ENCODE measurements at regions not wholly inside any gene's neighbourhood (a gene's known extent, or its start where the extent isn't known, plus 50 kb on each side); places are given as distances from the start of the nearest gene placed in this dataset.

GRCh38 chr10:27599546-27599945, 95.4 kb downstream of the RAB18 start:
- no peak for ATAC-seq (ENCODE audit: low FRiP score)
- intact Hi-C loops (cut with DNase I), result no loop called here
- H3K27ac ChIP-seq (ENCODE audit: low read depth in 1 of 2, low read length in 2 of 2), result no peak overlapping the region
- DNase-seq, result no peak
- 87 to 93% methylated on average over 2 of the region's 2 CpGs for WGBS, 2 donors
- no peaks in the 10 kb centered on the region for H3K4me1 ChIP-seq (ENCODE audit: control insufficient read depth in 1 of 2, insufficient read depth in 2 of 2, low read length in 2 of 2)
- no peaks in the 10 kb centered on the region for H3K27me3 ChIP-seq (ENCODE audit: control insufficient read depth in 1 of 2, insufficient read depth in 2 of 2, low read length in 1 of 2)
- peaks cover 1% of the 10 kb centered on the region for H3K9me3 ChIP-seq (ENCODE audit: control insufficient read depth, low read length)
- no peaks in the 10 kb centered on the region for H3K36me3 ChIP-seq (ENCODE audit: control insufficient read depth in 1 of 2, insufficient read depth in 2 of 2, low read length in 1 of 2)
- H3K4me3 ChIP-seq (ENCODE audit: low read length in 2 of 2), result no peak overlapping the region

- H3K4me1 ChIP-seq (ENCODE audit: control insufficient read depth in 1 of 2, insufficient read depth in 2 of 2, low read length in 2 of 2), result no peaks in the 10 kb centered on the region
- H3K9me3 ChIP-seq (ENCODE audit: control insufficient read depth, low read length), result no peaks in the 10 kb centered on the region
- WGBS, 2 donors, result 90 to 97% methylated on average over 2 of the region's 2 CpGs
- H3K27me3 ChIP-seq (ENCODE audit: control insufficient read depth in 1 of 2, insufficient read depth in 2 of 2, low read length in 1 of 2), result no peaks in the 10 kb centered on the region
- no peak overlapping the region for H3K27ac ChIP-seq (ENCODE audit: low read depth in 1 of 2, low read length in 2 of 2)
- no peak overlapping the region for H3K4me3 ChIP-seq (ENCODE audit: low read length in 2 of 2)
- intact Hi-C loops (cut with DNase I), result no loop called here
- DNase-seq (no peak), ATAC-seq (ENCODE audit: low FRiP score) (no peak)
- no peaks in the 10 kb centered on the region for H3K36me3 ChIP-seq (ENCODE audit: control insufficient read depth in 1 of 2, insufficient read depth in 2 of 2, low read length in 1 of 2)
These were observed 96.8 kb downstream of the RAB18 start for GRCh38 chr10:27600930-27601329.

GRCh38 chr10:27601503-27601902, 97.4 kb downstream of the RAB18 start:
- no peaks in the 10 kb centered on the region for H3K27me3 ChIP-seq (ENCODE audit: control insufficient read depth in 1 of 2, insufficient read depth in 2 of 2, low read length in 1 of 2)
- intact Hi-C loops (cut with DNase I), result no loop called here
- DNase-seq (no peak), ATAC-seq (ENCODE audit: low FRiP score) (peak; percentile 15)
- WGBS, 2 donors, result 55 to 65% methylated on average over 5 of the region's 5 CpGs
- H3K36me3 ChIP-seq (ENCODE audit: control insufficient read depth in 1 of 2, insufficient read depth in 2 of 2, low read length in 1 of 2), result no peaks in the 10 kb centered on the region
- no peaks in the 10 kb centered on the region for H3K4me1 ChIP-seq (ENCODE audit: control insufficient read depth in 1 of 2, insufficient read depth in 2 of 2, low read length in 2 of 2)
- no peak overlapping the region for H3K4me3 ChIP-seq (ENCODE audit: low read length in 2 of 2)
- H3K27ac ChIP-seq (ENCODE audit: low read depth in 1 of 2, low read length in 2 of 2), result no peak overlapping the region
- H3K9me3 ChIP-seq (ENCODE audit: control insufficient read depth, low read length), result no peaks in the 10 kb centered on the region

GRCh38 chr10:27601946-27602538, 97.9 kb downstream of the RAB18 start:
- peak; percentile 33 for ATAC-seq (ENCODE audit: low FRiP score)

GRCh38 chr10:27603104-27603503, 99.0 kb downstream of the RAB18 start:
- DNase-seq, result no peak
- Histone ChIP-seq H3K4me3 (ENCODE audit: low read length in 2 of 2) (no peak overlapping the region), H3K36me3 (ENCODE audit: control insufficient read depth in 1 of 2, insufficient read depth in 2 of 2, low read length in 1 of 2) (no peaks in the 10 kb centered on the region), H3K27me3 (ENCODE audit: control insufficient read depth in 1 of 2, insufficient read depth in 2 of 2, low read length in 1 of 2) (no peaks in the 10 kb centered on the region), H3K27ac (ENCODE audit: low read depth in 1 of 2, low read length in 2 of 2) (no peak overlapping the region), H3K4me1 (ENCODE audit: control insufficient read depth in 1 of 2, insufficient read depth in 2 of 2, low read length in 2 of 2) (no peaks in the 10 kb centered on the region), H3K9me3 (ENCODE audit: control insufficient read depth, low read length) (no peaks in the 10 kb centered on the region)
- ATAC-seq (ENCODE audit: low FRiP score), result no peak
- intact Hi-C loops (cut with DNase I), result no loop called here
- 94 to 98% methylated on average over 1 of the region's 1 CpG for WGBS, 2 donors

More at GRCh38 chr10:27601946-27602538, 97.9 kb downstream of the RAB18 start:
- Histone ChIP-seq H3K27ac (ENCODE audit: low read depth in 1 of 2, low read length in 2 of 2) (no peak overlapping the region), H3K9me3 (ENCODE audit: control insufficient read depth, low read length) (no peaks in the 10 kb centered on the region), H3K36me3 (ENCODE audit: control insufficient read depth in 1 of 2, insufficient read depth in 2 of 2, low read length in 1 of 2) (no peaks in the 10 kb centered on the region), H3K27me3 (ENCODE audit: control insufficient read depth in 1 of 2, insufficient read depth in 2 of 2, low read length in 1 of 2) (no peaks in the 10 kb centered on the region), H3K4me3 (ENCODE audit: low read length in 2 of 2) (no peak overlapping the region), H3K4me1 (ENCODE audit: control insufficient read depth in 1 of 2, insufficient read depth in 2 of 2, low read length in 2 of 2) (no peaks in the 10 kb centered on the region)
- intact Hi-C loops (cut with DNase I), result no loop called here
- WGBS, 2 donors, result 38 to 47% methylated on average over 6 of the region's 6 CpGs
- DNase-seq, result no peak

- intact Hi-C loops (cut with DNase I), result no loop called here
- no peak for ATAC-seq (ENCODE audit: low FRiP score)
- 78% methylated on average over 4 of the region's 4 CpGs for WGBS, 2 donors
- Histone ChIP-seq H3K27me3 (ENCODE audit: control insufficient read depth in 1 of 2, insufficient read depth in 2 of 2, low read length in 1 of 2) (no peaks in the 10 kb centered on the region), H3K4me1 (ENCODE audit: control insufficient read depth in 1 of 2, insufficient read depth in 2 of 2, low read length in 2 of 2) (no peaks in the 10 kb centered on the region), H3K27ac (ENCODE audit: low read depth in 1 of 2, low read length in 2 of 2) (no peak overlapping the region), H3K36me3 (ENCODE audit: control insufficient read depth in 1 of 2, insufficient read depth in 2 of 2, low read length in 1 of 2) (no peaks in the 10 kb centered on the region), H3K9me3 (ENCODE audit: control insufficient read depth, low read length) (no peaks in the 10 kb centered on the region), H3K4me3 (ENCODE audit: low read length in 2 of 2) (no peak overlapping the region)
- no peak for DNase-seq
These were observed 101.2 kb downstream of the RAB18 start for GRCh38 chr10:27605318-27605717.

GRCh38 chr10:27607591-27607990, 103.5 kb downstream of the RAB18 start:
- intact Hi-C loops (cut with DNase I), result no loop called here
- Histone ChIP-seq H3K4me1 (ENCODE audit: control insufficient read depth in 1 of 2, insufficient read depth in 2 of 2, low read length in 2 of 2) (no peaks in the 10 kb centered on the region), H3K27me3 (ENCODE audit: control insufficient read depth in 1 of 2, insufficient read depth in 2 of 2, low read length in 1 of 2) (no peaks in the 10 kb centered on the region), H3K9me3 (ENCODE audit: control insufficient read depth, low read length) (no peaks in the 10 kb centered on the region), H3K4me3 (ENCODE audit: low read length in 2 of 2) (no peak overlapping the region), H3K27ac (ENCODE audit: low read depth in 1 of 2, low read length in 2 of 2) (no peak overlapping the region), H3K36me3 (ENCODE audit: control insufficient read depth in 1 of 2, insufficient read depth in 2 of 2, low read length in 1 of 2) (no peaks in the 10 kb centered on the region)
- WGBS, 2 donors, result 73 to 80% methylated on average over 6 of the region's 6 CpGs
- ATAC-seq (ENCODE audit: low FRiP score), result no peak
- no peak for DNase-seq

- Histone ChIP-seq H3K27me3 (ENCODE audit: control insufficient read depth in 1 of 2, insufficient read depth in 2 of 2, low read length in 1 of 2) (no peaks in the 10 kb centered on the region), H3K4me1 (ENCODE audit: control insufficient read depth in 1 of 2, insufficient read depth in 2 of 2, low read length in 2 of 2) (no peaks in the 10 kb centered on the region), H3K36me3 (ENCODE audit: control insufficient read depth in 1 of 2, insufficient read depth in 2 of 2, low read length in 1 of 2) (no peaks in the 10 kb centered on the region), H3K4me3 (ENCODE audit: low read length in 2 of 2) (no peak overlapping the region), H3K27ac (ENCODE audit: low read depth in 1 of 2, low read length in 2 of 2) (no peak overlapping the region), H3K9me3 (ENCODE audit: control insufficient read depth, low read length) (no peaks in the 10 kb centered on the region)
- 32 to 38% methylated on average over 3 of the region's 3 CpGs for WGBS, 2 donors
- DNase-seq, result no peak
- intact Hi-C loops (cut with DNase I), result no loop called here
- ATAC-seq (ENCODE audit: low FRiP score), result no peak
These were observed 107.1 kb downstream of the RAB18 start for GRCh38 chr10:27611236-27611635.

GRCh38 chr10:27611744-27612550, 107.8 kb downstream of the RAB18 start:
- Histone ChIP-seq H3K9me3 (ENCODE audit: control insufficient read depth, low read length) (no peaks in the 10 kb centered on the region), H3K4me3 (ENCODE audit: low read length in 2 of 2) (no peak overlapping the region), H3K36me3 (ENCODE audit: control insufficient read depth in 1 of 2, insufficient read depth in 2 of 2, low read length in 1 of 2) (no peaks in the 10 kb centered on the region), H3K27me3 (ENCODE audit: control insufficient read depth in 1 of 2, insufficient read depth in 2 of 2, low read length in 1 of 2) (no peaks in the 10 kb centered on the region), H3K4me1 (ENCODE audit: control insufficient read depth in 1 of 2, insufficient read depth in 2 of 2, low read length in 2 of 2) (no peaks in the 10 kb centered on the region), H3K27ac (ENCODE audit: low read depth in 1 of 2, low read length in 2 of 2) (no peak overlapping the region)
- ATAC-seq (ENCODE audit: low FRiP score) (no peak), DNase-seq (no peak)
- 60 to 76% methylated on average over 5 of the region's 5 CpGs for WGBS, 2 donors
- intact Hi-C loops (cut with DNase I), result no loop called here

All from aorta (tissue), 5 donors.